Fibroblast of villous mesenchyme (primary cell): ENCODE measurements at regions not wholly inside any gene's neighbourhood (a gene's known extent, or its start where the extent isn't known, plus 50 kb on each side); places are given as distances from the start of the nearest gene placed in this dataset.
A peak's percentile ranks its signal among the peaks of the same experiment; 100 is the strongest.
"Not testable (repeated sequence)": the region's sequence is repeated elsewhere in the genome, so short reads cannot be mapped to it uniquely, and the experiment has no call there.

ENCODE experiments used
- DNase-seq: peaks from one replicate; pipeline ENCODE4 v3.0.0-alpha.2; 2010; ENCODE audit warnings: low read depth
- H3K4me3 ChIP-seq: 2 replicates; pipeline ENCODE4 v1.5.1; 2011; ENCODE audit warnings: low read depth, mild to moderate bottlenecking, low read length
- TF ChIP-seq, protein P1 (sequence below): IDR thresholded peaks from 2 replicates; pipeline ENCODE4 v1.5.1; 2012; ENCODE audit warnings: low read depth, mild to moderate bottlenecking, low read length; ENCODE audit not compliant: insufficient read depth

DNA sequence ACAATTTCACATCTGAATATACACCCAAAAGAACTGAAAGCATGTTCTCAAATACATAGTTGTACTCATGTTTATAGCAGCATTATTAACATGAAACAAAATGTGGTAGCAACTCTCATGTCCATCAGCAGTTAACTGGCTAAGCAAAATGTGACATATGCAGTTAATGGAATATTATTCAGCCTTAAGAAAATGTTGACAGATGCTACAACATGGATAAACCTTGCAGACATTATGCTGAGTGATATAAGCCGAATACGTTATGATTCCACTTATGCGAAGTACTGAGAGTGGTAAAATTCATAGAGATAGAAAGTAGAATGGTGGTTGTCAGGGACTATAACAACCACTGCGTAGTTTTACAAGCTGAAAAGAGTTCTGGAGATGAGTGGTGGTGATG, 1469.0 kb upstream of the ACO1 start:
- H3K4me3 ChIP-seq = no peak overlapping the region
- DNase-seq = no peak
- TF ChIP-seq, protein P1, sequence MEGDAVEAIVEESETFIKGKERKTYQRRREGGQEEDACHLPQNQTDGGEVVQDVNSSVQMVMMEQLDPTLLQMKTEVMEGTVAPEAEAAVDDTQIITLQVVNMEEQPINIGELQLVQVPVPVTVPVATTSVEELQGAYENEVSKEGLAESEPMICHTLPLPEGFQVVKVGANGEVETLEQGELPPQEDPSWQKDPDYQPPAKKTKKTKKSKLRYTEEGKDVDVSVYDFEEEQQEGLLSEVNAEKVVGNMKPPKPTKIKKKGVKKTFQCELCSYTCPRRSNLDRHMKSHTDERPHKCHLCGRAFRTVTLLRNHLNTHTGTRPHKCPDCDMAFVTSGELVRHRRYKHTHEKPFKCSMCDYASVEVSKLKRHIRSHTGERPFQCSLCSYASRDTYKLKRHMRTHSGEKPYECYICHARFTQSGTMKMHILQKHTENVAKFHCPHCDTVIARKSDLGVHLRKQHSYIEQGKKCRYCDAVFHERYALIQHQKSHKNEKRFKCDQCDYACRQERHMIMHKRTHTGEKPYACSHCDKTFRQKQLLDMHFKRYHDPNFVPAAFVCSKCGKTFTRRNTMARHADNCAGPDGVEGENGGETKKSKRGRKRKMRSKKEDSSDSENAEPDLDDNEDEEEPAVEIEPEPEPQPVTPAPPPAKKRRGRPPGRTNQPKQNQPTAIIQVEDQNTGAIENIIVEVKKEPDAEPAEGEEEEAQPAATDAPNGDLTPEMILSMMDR = no peak

DNA sequence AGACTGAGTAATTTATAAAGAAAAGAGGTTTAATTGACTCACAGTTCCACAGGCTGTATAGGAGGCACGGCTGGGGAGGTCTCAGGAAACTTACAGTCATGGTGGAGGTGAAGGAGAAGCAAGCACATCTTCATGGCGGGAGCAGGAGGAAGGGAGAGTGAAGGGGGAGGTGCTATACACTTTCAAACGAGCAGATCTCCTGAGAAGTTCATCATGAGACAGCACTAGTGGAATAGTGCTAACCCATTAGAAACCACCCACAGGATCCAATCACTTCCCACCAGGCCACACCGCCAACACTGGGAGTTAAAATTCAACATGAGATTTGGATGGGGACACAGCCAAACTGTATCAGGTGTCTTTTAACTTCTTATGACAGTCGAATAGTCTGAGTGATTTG, 1459.3 kb upstream of the ACO1 start:
- no peak for DNase-seq
- no peak overlapping the region for H3K4me3 ChIP-seq
- TF ChIP-seq, protein P1 = no peak

DNA sequence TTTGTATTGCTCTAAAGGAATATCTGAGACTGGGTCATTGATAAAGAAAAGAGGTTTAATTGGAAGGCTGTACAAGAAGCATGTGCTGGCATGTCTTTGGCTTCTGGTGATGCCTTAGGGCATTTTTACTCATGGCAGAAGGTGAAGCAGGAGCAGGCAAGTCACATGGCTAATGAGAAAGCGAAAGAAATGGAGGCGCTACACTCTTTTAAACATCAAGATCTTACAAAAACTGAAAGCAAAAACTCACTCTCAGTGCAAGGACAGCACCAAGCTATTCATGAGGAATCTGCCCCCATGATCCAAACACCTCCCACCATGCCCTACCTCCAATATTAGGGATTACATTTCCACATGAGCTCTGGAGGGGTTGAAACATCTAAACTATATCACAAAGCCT, 1458.8 kb upstream of the ACO1 start:
- no peak for DNase-seq
- H3K4me3 ChIP-seq = no peak overlapping the region
- TF ChIP-seq, protein P1 = no peak

DNA sequence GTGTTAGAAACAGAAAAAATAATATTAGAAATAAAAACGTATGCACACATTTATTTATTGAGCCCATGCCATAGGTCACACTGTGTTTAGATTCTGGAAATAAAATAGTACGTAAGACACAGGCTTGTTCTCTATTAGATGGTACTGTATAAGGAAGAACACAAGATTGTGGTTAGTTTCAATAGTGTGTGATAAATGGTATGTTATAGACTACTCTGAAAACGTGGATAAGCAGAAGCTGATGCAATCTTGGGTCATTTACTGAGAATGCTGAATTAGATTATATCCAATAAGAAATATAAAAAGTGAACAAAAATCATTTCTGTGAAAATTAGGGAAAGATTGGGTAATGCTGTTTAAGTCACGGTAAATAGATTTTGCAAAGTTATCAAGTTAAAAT, 1456.4 kb upstream of the ACO1 start:
- DNase-seq = no peak
- TF ChIP-seq, protein P1 = no peak
- no peak overlapping the region for H3K4me3 ChIP-seq

DNA sequence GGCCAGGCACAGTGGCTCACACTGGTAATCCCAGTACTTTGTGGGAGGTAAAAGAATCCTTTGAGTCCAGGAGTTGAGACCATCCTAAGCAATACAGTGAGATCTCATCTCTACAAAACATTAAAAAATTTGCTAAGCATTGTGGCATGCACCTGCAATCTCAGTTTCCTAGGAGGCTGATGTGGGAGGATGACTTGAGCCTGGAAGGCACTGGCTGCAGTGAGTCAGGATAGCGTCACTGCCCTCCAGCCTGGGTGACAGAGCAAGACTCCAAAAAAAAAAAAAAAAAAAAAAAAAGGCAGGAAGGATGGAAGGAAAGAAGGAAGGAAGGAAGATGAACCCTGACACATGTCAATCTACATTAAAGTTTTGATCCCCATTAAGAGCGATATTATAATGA, 1452.2 kb upstream of the ACO1 start:
- TF ChIP-seq, protein P1 = no peak
- H3K4me3 ChIP-seq = no peak overlapping the region
- DNase-seq = peak; percentile 3

DNA sequence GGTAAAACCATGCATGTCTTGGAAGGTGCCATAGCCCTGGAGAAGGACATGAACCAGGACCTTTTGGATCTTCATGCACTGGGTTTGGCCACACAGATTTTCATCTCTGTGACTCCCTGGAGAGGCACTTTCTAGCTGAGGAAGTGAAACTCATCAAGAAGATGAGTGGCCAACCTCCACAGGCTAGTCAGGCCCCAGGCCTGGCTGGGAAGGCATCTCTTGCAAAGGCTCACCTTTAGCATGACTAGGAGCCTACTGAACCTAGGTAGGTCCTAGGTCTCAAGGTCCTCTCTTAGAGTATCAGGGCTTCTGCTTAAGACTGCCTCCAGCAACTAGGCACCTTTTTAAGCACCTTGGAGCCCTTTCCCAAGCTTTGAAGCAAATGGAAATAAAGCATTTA, 1448.7 kb upstream of the ACO1 start:
- DNase-seq = no peak
- TF ChIP-seq, protein P1 = no peak

DNA sequence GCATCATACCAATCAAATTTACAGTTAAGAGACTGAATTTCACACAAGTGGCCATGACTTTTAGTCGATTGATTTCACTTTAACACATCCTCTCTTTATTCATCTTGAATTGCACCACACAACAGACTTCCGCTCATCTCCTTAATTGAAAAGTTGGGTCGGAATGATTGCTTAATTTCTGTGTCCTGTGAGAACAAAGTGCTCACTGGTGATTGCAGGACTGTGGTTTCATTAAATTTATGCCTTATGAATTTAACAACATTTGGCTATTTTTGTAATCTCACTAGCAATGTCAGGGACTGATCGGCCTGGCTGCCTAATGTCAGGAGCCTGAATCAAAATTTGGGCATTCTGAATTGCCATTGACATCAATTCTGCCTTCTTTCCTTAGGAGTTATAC, 1447.3 kb upstream of the ACO1 start:
- TF ChIP-seq, protein P1 = no peak
- DNase-seq = no peak
- no peak overlapping the region for H3K4me3 ChIP-seq

More for the DNA sequence above, 1448.7 kb upstream of the ACO1 start:
- no peak overlapping the region for H3K4me3 ChIP-seq

DNA sequence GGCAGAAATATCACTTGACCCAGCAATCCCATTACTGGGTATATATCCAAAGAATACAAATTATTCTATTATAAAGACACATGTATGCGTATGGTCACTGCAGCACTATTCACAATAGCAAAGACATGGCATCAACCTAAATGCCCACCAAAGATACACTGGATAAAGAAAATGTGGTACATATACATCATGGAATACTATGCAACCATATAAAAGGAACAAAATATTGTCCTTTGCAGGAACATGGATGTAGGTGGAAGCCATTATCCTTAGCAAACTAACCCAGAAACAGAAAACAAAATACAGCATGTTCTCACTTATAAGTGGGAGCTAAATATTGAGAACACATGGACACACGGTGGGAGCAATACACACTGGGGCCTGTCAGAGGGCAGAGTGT, 1441.6 kb upstream of the ACO1 start:
- DNase-seq, H3K4me3 ChIP-seq: not testable (repeated sequence)
